ENCODE measurements at regions not wholly inside any gene's neighbourhood (a gene's known extent, or its start where the extent isn't known, plus 50 kb on each side); places are given as distances from the start of the nearest gene placed in this dataset.

DNA sequence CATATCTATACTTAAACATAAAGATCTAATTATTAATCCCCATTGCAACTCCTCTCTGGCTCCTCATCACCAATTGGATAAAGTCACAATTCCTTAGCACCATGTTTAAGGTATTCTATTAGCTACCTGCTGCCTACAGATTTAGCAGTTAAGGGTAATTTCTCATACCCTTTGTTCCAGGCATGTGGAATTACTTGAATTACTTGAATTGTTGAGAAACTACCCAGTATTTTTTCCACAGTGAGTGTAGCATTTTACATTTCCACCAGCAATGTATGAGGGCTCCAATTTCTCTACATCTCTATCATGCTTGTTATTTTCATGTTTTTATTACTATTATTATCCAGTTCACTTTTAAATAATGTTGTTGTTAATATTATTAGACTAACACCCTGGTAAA is 86.4 kb downstream of the P2RY1 start:
- no peak for TF ChIP-seq MXI1 (IDR thresholded peaks at IDR 0.05; ENCODE audit: low read depth, low read length)
- no peak for TF ChIP-seq CHD2 (IDR thresholded peaks at IDR 0.05; ENCODE audit: low read length, partially characterized antibody)
- no peak for TF ChIP-seq MEF2A (IDR thresholded peaks at IDR 0.05; ENCODE audit: borderline replicate concordance, low read depth)
- TF ChIP-seq GABPA (IDR thresholded peaks at IDR 0.05; ENCODE audit: low read depth): no peak
- TF ChIP-seq, protein P1, sequence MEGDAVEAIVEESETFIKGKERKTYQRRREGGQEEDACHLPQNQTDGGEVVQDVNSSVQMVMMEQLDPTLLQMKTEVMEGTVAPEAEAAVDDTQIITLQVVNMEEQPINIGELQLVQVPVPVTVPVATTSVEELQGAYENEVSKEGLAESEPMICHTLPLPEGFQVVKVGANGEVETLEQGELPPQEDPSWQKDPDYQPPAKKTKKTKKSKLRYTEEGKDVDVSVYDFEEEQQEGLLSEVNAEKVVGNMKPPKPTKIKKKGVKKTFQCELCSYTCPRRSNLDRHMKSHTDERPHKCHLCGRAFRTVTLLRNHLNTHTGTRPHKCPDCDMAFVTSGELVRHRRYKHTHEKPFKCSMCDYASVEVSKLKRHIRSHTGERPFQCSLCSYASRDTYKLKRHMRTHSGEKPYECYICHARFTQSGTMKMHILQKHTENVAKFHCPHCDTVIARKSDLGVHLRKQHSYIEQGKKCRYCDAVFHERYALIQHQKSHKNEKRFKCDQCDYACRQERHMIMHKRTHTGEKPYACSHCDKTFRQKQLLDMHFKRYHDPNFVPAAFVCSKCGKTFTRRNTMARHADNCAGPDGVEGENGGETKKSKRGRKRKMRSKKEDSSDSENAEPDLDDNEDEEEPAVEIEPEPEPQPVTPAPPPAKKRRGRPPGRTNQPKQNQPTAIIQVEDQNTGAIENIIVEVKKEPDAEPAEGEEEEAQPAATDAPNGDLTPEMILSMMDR (IDR thresholded peaks at IDR 0.05): no peak
- TF ChIP-seq, protein P2, sequence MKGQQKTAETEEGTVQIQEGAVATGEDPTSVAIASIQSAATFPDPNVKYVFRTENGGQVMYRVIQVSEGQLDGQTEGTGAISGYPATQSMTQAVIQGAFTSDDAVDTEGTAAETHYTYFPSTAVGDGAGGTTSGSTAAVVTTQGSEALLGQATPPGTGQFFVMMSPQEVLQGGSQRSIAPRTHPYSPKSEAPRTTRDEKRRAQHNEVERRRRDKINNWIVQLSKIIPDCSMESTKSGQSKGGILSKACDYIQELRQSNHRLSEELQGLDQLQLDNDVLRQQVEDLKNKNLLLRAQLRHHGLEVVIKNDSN (IDR thresholded peaks at IDR 0.05; ENCODE audit: borderline replicate concordance, low read depth): no peak
- no peak for TF ChIP-seq RFX5 (IDR thresholded peaks at IDR 0.05; ENCODE audit: low read length)
- no peak for TF ChIP-seq EP300 (IDR thresholded peaks at IDR 0.05; ENCODE audit: borderline replicate concordance in 1 of 2, low read depth in 1 of 2, low read length in 1 of 2)
- no peak for TF ChIP-seq RAD21 (IDR thresholded peaks at IDR 0.05; ENCODE audit: low read length)
- no peak for TF ChIP-seq ELF1 (IDR thresholded peaks at IDR 0.05)
- TF ChIP-seq, protein P3, sequence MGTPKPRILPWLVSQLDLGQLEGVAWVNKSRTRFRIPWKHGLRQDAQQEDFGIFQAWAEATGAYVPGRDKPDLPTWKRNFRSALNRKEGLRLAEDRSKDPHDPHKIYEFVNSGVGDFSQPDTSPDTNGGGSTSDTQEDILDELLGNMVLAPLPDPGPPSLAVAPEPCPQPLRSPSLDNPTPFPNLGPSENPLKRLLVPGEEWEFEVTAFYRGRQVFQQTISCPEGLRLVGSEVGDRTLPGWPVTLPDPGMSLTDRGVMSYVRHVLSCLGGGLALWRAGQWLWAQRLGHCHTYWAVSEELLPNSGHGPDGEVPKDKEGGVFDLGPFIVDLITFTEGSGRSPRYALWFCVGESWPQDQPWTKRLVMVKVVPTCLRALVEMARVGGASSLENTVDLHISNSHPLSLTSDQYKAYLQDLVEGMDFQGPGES (IDR thresholded peaks at IDR 0.05; ENCODE audit: low read depth, low read length): no peak
- TF ChIP-seq SIN3A (IDR thresholded peaks at IDR 0.05; ENCODE audit: borderline replicate concordance, low read depth, low read length): no peak
- Histone ChIP-seq H2AFZ (ENCODE audit: low read depth) (no peak overlapping the region), H3K4me3 (ENCODE audit: low read depth in 2 of 2, low read length in 1 of 2) (no peak overlapping the region), H3K4me2 (no peak overlapping the region), H3K27me3 (ENCODE audit: insufficient read depth) (no peaks in the 10 kb centered on the region; the same call in 1 of the 2 replicates), H3K9me3 (no peaks in the 10 kb centered on the region), H3K79me2 (ENCODE audit: insufficient read depth) (no peaks in the 10 kb centered on the region), H4K20me1 (ENCODE audit: insufficient read depth) (no peaks in the 10 kb centered on the region), H3K9me2 (no peaks in the 10 kb centered on the region), H3K9ac (no peak overlapping the region), H3K4me1 (ENCODE audit: control insufficient read depth in 1 of 2, insufficient read depth in 2 of 2, low read depth in 1 of 2, low read length in 1 of 2) (no peaks in the 10 kb centered on the region), H3K27ac (ENCODE audit: low read depth in 2 of 2, low read length in 1 of 2) (no peak overlapping the region), H3F3A (replicated peaks; ENCODE audit: insufficient read depth) (no peaks in the 10 kb centered on the region), H3K36me3 (replicated peaks in 1 of 2; ENCODE audit: control insufficient read depth in 1 of 2, insufficient read depth in 2 of 2, low read length in 1 of 2) (no peaks in the 10 kb centered on the region)
- ChIA-PET POLR2A (no interaction called here), CTCF (no interaction called here)
- DNase-seq: no peak

DNA sequence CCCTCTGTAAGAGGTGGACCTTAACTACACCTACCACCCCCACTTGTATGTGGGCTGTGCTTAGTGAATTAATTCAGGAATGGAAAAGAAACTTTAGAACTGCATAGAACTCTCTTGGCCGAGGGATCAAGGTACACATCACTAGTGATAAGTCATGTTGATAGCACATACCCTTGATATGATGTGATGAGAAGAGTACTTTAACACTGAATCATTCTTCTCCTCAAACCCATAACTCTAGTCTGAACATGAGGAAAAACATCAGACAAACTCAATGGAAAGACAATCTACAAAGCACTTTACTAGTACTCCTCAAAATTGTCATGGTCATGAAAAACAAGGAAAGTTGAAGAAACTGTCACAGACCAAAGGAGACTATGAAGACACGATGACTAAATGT is 87.6 kb downstream of the P2RY1 start:
- WGBS (ENCODE audit: low lambda C conversion rate): 6% methylated on average over 2 of the region's 2 CpGs
- no peak overlapping the region for H3K27ac ChIP-seq (ENCODE audit: low read depth in 2 of 2, low read length in 1 of 2)
- H3K36me3 ChIP-seq (replicated peaks in 1 of 2; ENCODE audit: control insufficient read depth in 1 of 2, insufficient read depth in 2 of 2, low read length in 1 of 2): no peaks in the 10 kb centered on the region
- H3K9me2 ChIP-seq: no peaks in the 10 kb centered on the region
- H4K20me1 ChIP-seq (ENCODE audit: insufficient read depth): no peaks in the 10 kb centered on the region
- H3K27me3 ChIP-seq (ENCODE audit: insufficient read depth): no peaks in the 10 kb centered on the region; the same call in 1 of the 2 replicates
- H2AFZ ChIP-seq (ENCODE audit: low read depth): no peak overlapping the region
- no peak for DNase-seq
- H3F3A ChIP-seq (replicated peaks; ENCODE audit: insufficient read depth): no peaks in the 10 kb centered on the region
- ChIA-PET CTCF (no interaction called here), POLR2A (no interaction called here)
- no peaks in the 10 kb centered on the region for H3K79me2 ChIP-seq (ENCODE audit: insufficient read depth)
- no peak overlapping the region for H3K4me2 ChIP-seq
- H3K4me3 ChIP-seq (ENCODE audit: low read depth in 2 of 2, low read length in 1 of 2): no peak overlapping the region
- H3K4me1 ChIP-seq (ENCODE audit: control insufficient read depth in 1 of 2, insufficient read depth in 2 of 2, low read depth in 1 of 2, low read length in 1 of 2): no peaks in the 10 kb centered on the region
- no peak overlapping the region for H3K9ac ChIP-seq
- no peaks in the 10 kb centered on the region for H3K9me3 ChIP-seq
- no peak for TF ChIP-seq GATA2 (CRISPR knock-in tag; IDR thresholded peaks at IDR 0.05)

All from SK-N-SH (cell line).